ENCODE measurements at regions not wholly inside any gene's neighbourhood (a gene's known extent, or its start where the extent isn't known, plus 50 kb on each side); places are given as distances from the start of the nearest gene placed in this dataset.
A peak's percentile ranks its signal among the peaks of the same experiment; 100 is the strongest.

DNA sequence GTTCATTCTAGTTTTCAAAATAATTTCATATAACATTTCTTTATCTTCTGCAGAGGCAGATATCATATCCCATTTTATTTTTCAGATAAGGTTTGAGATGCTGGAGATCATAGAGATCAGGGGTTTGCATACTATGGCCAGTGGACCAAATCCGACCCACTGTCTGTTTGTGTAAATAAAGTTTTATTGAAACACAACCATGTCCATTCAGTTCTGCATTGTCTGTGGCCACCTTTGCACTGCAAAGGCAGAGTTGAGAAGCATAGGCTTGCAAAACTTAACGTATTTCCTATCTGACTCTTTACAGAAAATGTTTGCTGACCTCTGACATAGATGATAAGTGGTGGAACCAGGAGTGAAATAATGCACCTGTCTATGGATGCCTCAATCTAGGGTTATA lies 63.9 kb upstream of the SOD3 start:
- Histone ChIP-seq H3K4me1 (peaks cover 0 to 5% of the 10 kb centered on the region in 2 donors), H3K4me3 (no peak overlapping the region), H3K9me3 (no peaks in the 10 kb centered on the region), H3K27me3 (no peaks in the 10 kb centered on the region), H3K27ac (no peak overlapping the region), H3K36me3 (no peaks in the 10 kb centered on the region)
- intact Hi-C loops (cut with DNase I; ENCODE audit: low total_unique reads) = no loop called here
- DNase-seq = no peak
- TF ChIP-seq, protein P1, sequence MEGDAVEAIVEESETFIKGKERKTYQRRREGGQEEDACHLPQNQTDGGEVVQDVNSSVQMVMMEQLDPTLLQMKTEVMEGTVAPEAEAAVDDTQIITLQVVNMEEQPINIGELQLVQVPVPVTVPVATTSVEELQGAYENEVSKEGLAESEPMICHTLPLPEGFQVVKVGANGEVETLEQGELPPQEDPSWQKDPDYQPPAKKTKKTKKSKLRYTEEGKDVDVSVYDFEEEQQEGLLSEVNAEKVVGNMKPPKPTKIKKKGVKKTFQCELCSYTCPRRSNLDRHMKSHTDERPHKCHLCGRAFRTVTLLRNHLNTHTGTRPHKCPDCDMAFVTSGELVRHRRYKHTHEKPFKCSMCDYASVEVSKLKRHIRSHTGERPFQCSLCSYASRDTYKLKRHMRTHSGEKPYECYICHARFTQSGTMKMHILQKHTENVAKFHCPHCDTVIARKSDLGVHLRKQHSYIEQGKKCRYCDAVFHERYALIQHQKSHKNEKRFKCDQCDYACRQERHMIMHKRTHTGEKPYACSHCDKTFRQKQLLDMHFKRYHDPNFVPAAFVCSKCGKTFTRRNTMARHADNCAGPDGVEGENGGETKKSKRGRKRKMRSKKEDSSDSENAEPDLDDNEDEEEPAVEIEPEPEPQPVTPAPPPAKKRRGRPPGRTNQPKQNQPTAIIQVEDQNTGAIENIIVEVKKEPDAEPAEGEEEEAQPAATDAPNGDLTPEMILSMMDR (IDR thresholded peaks at IDR 0.05) = no peak
- TF ChIP-seq POLR2A (IDR thresholded peaks at IDR 0.05) = no peak

DNA sequence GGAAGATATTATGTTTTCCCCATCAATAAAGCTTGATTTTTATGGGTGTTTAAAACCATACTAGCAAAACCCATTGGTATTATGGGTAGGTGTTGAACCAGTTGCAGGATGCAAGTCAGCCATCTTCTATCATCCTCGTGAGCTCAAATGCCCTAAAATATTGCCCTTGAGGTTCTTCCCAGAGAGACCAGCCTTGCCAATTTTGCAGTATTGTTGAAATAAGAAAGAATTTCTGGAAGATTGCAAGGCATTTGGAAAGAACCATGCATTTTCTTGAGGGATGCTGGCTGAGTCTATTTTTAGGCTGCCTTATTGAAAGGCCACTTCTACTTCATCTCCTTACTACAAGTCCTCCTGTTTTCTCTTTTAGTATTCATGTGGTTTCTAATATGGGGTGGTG lies 60.9 kb upstream of the SOD3 start:
- no peak for DNase-seq
- Histone ChIP-seq H3K27me3 (no peaks in the 10 kb centered on the region), H3K36me3 (no peaks in the 10 kb centered on the region), H3K27ac (peak overlapping the region in 1 of 2 donors; percentile 15), H3K4me1 (peaks cover 0 to 5% of the 10 kb centered on the region in 2 donors), H3K4me3 (no peak overlapping the region), H3K9me3 (no peaks in the 10 kb centered on the region)
- intact Hi-C loops (cut with DNase I; ENCODE audit: low total_unique reads) = no loop called here
- TF ChIP-seq, protein P1 (IDR thresholded peaks at IDR 0.05) = no peak
- TF ChIP-seq POLR2A (IDR thresholded peaks at IDR 0.05) = no peak

DNA sequence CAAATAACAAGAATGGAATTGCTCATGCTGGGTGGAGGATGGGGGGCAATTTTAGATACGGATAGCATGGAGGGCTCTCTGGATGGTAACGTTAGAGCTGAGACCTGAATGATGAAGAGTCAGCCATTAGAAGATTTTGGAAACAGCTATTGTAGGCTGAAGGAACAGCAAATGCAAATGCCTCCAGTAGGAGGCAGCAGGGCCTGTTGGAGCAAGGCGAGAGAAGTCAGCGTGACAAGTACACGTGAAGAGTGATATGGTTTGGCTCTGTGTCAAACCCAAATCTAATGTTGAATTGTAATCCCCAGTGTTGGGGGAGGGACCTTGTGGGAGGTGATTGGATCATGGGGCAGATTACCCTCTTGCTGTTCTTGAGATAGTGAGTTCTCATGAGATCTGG lies 59.3 kb upstream of the SOD3 start:
- H3K27me3 ChIP-seq = no peaks in the 10 kb centered on the region

DNA sequence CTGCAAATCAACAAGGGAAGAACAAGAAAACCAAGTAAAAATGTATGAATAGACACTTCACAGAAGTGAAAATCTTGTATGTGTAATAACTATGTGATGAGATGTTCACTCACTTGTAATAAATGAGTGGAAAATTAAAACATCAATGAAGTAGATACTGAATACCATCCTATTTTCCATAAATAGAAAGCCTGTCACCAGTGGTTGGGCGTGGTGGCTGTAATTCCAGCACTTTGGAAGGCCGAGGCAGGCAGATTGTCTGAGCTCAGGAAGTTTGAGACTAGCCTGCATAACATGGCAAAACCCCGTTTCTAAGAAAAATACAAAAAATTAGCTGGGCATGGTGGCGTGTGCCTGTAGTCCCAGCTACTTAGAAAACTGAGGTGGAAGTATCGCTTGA lies 53.5 kb upstream of the SOD3 start:
- no peak for DNase-seq
- no peak overlapping the region for H3K27ac ChIP-seq
- H3K27me3 ChIP-seq = no peaks in the 10 kb centered on the region
- no peaks in the 10 kb centered on the region for H3K9me3 ChIP-seq
- H3K4me1 ChIP-seq = no peaks in the 10 kb centered on the region
- H3K4me3 ChIP-seq = no peak overlapping the region
- H3K36me3 ChIP-seq = no peaks in the 10 kb centered on the region
- TF ChIP-seq, protein P1 (IDR thresholded peaks at IDR 0.05) = no peak
- no peak for TF ChIP-seq POLR2A (IDR thresholded peaks at IDR 0.05)
- intact Hi-C loops (cut with DNase I; ENCODE audit: low total_unique reads) = no loop called here

More for the DNA sequence above, 59.3 kb upstream of the SOD3 start:
- Histone ChIP-seq H3K36me3 (no peaks in the 10 kb centered on the region), H3K4me1 (peaks cover 0 to 5% of the 10 kb centered on the region in 2 donors), H3K27ac (no peak overlapping the region), H3K9me3 (no peaks in the 10 kb centered on the region), H3K4me3 (no peak overlapping the region)
- no peak for TF ChIP-seq POLR2A (IDR thresholded peaks at IDR 0.05)
- TF ChIP-seq, protein P1 (IDR thresholded peaks at IDR 0.05) = no peak
- intact Hi-C loops (cut with DNase I; ENCODE audit: low total_unique reads) = no loop called here
- DNase-seq = no peak

DNA sequence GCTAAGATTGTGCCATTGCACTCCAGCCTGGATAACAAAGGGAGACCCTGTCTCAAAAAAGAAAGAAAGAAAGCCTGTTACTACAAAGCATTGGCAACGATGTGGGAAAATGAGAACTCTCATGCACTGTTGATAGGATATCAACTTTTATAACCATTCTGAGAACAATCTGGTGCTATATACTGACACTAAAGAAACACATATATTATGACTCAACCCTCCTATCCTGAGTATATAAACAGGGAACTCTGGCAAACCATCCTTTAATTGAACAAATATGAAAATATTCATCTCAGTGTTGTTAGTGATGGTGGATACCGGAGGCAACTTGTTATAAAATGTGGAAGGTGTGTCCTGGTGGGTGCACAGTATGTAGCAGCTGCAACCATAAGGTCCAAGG lies 53.0 kb upstream of the SOD3 start:
- DNase-seq = no peak
- no peaks in the 10 kb centered on the region for H3K9me3 ChIP-seq
- TF ChIP-seq, protein P1 (IDR thresholded peaks at IDR 0.05) = no peak
- no peak for TF ChIP-seq POLR2A (IDR thresholded peaks at IDR 0.05)
- intact Hi-C loops (cut with DNase I; ENCODE audit: low total_unique reads) = no loop called here
- no peaks in the 10 kb centered on the region for H3K36me3 ChIP-seq
- no peak overlapping the region for H3K27ac ChIP-seq
- no peaks in the 10 kb centered on the region for H3K4me1 ChIP-seq
- H3K4me3 ChIP-seq = no peak overlapping the region
- H3K27me3 ChIP-seq = no peaks in the 10 kb centered on the region

Measured in uterus (tissue), 3 donors.